ENCODE measurements at regions not wholly inside any gene's neighbourhood (a gene's known extent, or its start where the extent isn't known, plus 50 kb on each side); places are given as distances from the start of the nearest gene placed in this dataset.

- Histone ChIP-seq H3K27ac (ENCODE audit: low read depth in 2 of 2, low read length in 1 of 2) (no peak overlapping the region), H3F3A (replicated peaks; ENCODE audit: insufficient read depth) (no peaks in the 10 kb centered on the region), H4K20me1 (ENCODE audit: insufficient read depth) (no peaks in the 10 kb centered on the region), H3K4me1 (ENCODE audit: control insufficient read depth in 1 of 2, insufficient read depth in 2 of 2, low read depth in 1 of 2, low read length in 1 of 2) (peaks cover 0 to 8% of the 10 kb centered on the region in 2 experiments; a peak in 1 of 4 replicates), H3K4me3 (ENCODE audit: low read depth in 2 of 2, low read length in 1 of 2) (no peak overlapping the region), H2AFZ (ENCODE audit: low read depth) (no peak overlapping the region), H3K4me2 (no peak overlapping the region), H3K9ac (no peak overlapping the region), H3K79me2 (ENCODE audit: insufficient read depth) (no peaks in the 10 kb centered on the region), H3K9me3 (no peaks in the 10 kb centered on the region), H3K9me2 (no peaks in the 10 kb centered on the region), H3K36me3 (replicated peaks in 1 of 2; ENCODE audit: control insufficient read depth in 1 of 2, insufficient read depth in 2 of 2, low read length in 1 of 2) (no peaks in the 10 kb centered on the region), H3K27me3 (ENCODE audit: insufficient read depth) (no peaks in the 10 kb centered on the region)
- ChIA-PET CTCF (interaction anchor here (0.7 to 1.9 kb wide), 10 partner anchors 8 to 235 kb away, joined by 3 to 8 read pairs (median 4); no protein-coding TSS in a partner anchor), POLR2A (interaction anchor here (1.0 kb wide), 1 partner anchor 208 kb away, joined by 3 read pairs; no protein-coding TSS in a partner anchor)
- TF ChIP-seq MXI1 (IDR thresholded peaks at IDR 0.05; ENCODE audit: low read depth, low read length) (no peak), RXRA (IDR thresholded peaks at IDR 0.05; ENCODE audit: borderline replicate concordance, low read depth) (no peak), EP300 (IDR thresholded peaks at IDR 0.05; ENCODE audit: borderline replicate concordance in 1 of 2, low read depth in 1 of 2, low read length in 1 of 2) (no peak), TEAD4 (IDR thresholded peaks at IDR 0.05; ENCODE audit: borderline replicate concordance, insufficient read depth) (no peak), RCOR1 (IDR thresholded peaks at IDR 0.05; ENCODE audit: low read length) (no peak), NRF1 (IDR thresholded peaks at IDR 0.05; ENCODE audit: low read depth, low read length) (no peak), IRF3 (IDR thresholded peaks at IDR 0.05; ENCODE audit: low read depth, low read length) (no peak), ELF1 (IDR thresholded peaks at IDR 0.05) (no peak), SMC3 (IDR thresholded peaks at IDR 0.05; ENCODE audit: low read depth, low read length) (no peak), GATA2 (CRISPR knock-in tag; IDR thresholded peaks at IDR 0.05) (no peak), NFIC (IDR thresholded peaks at IDR 0.05; ENCODE audit: borderline replicate concordance) (no peak)
- WGBS (ENCODE audit: low lambda C conversion rate), result 93% methylated on average over 12 of the region's 12 CpGs
- DNase-seq, result no peak
Measured at GRCh38 chr7:36083626-36084380, 69.3 kb upstream of the EEPD1 start.

GRCh38 chr7:36084485-36085091, 68.5 kb upstream of the EEPD1 start:
- ChIA-PET POLR2A (interaction anchor here (1.0 kb wide), 1 partner anchor 208 kb away, joined by 3 read pairs; no protein-coding TSS in a partner anchor), CTCF (interaction anchor here (0.7 to 1.9 kb wide), 5 partner anchors 11 to 234 kb away, joined by 3 to 8 read pairs (median 3); no protein-coding TSS in a partner anchor)
- DNase-seq, result peak; percentile 60
- no peak overlapping the region for H3K27ac ChIP-seq (ENCODE audit: low read depth in 2 of 2, low read length in 1 of 2)
- no peaks in the 10 kb centered on the region for H4K20me1 ChIP-seq (ENCODE audit: insufficient read depth)
- WGBS (ENCODE audit: low lambda C conversion rate), result 85% methylated on average over 17 of the region's 26 CpGs
- peaks cover 0 to 8% of the 10 kb centered on the region in 2 experiments; a peak in 1 of 4 replicates for H3K4me1 ChIP-seq (ENCODE audit: control insufficient read depth in 1 of 2, insufficient read depth in 2 of 2, low read depth in 1 of 2, low read length in 1 of 2)
- no peaks in the 10 kb centered on the region for H3K27me3 ChIP-seq (ENCODE audit: insufficient read depth)
- H3K9me3 ChIP-seq, result no peaks in the 10 kb centered on the region
- H3F3A ChIP-seq (replicated peaks; ENCODE audit: insufficient read depth), result no peaks in the 10 kb centered on the region
- no peak overlapping the region for H3K4me2 ChIP-seq
- no peak overlapping the region for H3K9ac ChIP-seq
- no peaks in the 10 kb centered on the region for H3K9me2 ChIP-seq
- no peak overlapping the region for H2AFZ ChIP-seq (ENCODE audit: low read depth)
- no peaks in the 10 kb centered on the region for H3K79me2 ChIP-seq (ENCODE audit: insufficient read depth)
- H3K4me3 ChIP-seq (ENCODE audit: low read depth in 2 of 2, low read length in 1 of 2), result no peak overlapping the region
- H3K36me3 ChIP-seq (replicated peaks in 1 of 2; ENCODE audit: control insufficient read depth in 1 of 2, insufficient read depth in 2 of 2, low read length in 1 of 2), result no peaks in the 10 kb centered on the region
- TF ChIP-seq PBX3 (IDR thresholded peaks at IDR 0.05) (no peak), POLR2AphosphoS5 (IDR thresholded peaks at IDR 0.05; ENCODE audit: low read depth, low read length) (no peak), SMC3 (IDR thresholded peaks at IDR 0.05; ENCODE audit: low read depth, low read length) (peak; percentile 57), CTCF (IDR thresholded peaks at IDR 0.05) (peak; percentile 43), RAD21 (IDR thresholded peaks at IDR 0.05; ENCODE audit: low read length) (peak; percentile 58), TEAD4 (IDR thresholded peaks at IDR 0.05; ENCODE audit: borderline replicate concordance, insufficient read depth) (no peak), REST (IDR thresholded peaks at IDR 0.05; ENCODE audit: low read depth, low read length) (no peak), USF2 (IDR thresholded peaks at IDR 0.05; ENCODE audit: borderline replicate concordance, low read depth, low read length) (no peak)

Measured in SK-N-SH (cell line).